ENCODE measurements at regions not wholly inside any gene's neighbourhood (a gene's known extent, or its start where the extent isn't known, plus 50 kb on each side); places are given as distances from the start of the nearest gene placed in this dataset.

- no peak for TF ChIP-seq ZNF565 (CRISPR knock-in tag; conservative IDR thresholded peaks at IDR 0.05; ENCODE audit: low read depth)
- TF ChIP-seq, protein P1, sequence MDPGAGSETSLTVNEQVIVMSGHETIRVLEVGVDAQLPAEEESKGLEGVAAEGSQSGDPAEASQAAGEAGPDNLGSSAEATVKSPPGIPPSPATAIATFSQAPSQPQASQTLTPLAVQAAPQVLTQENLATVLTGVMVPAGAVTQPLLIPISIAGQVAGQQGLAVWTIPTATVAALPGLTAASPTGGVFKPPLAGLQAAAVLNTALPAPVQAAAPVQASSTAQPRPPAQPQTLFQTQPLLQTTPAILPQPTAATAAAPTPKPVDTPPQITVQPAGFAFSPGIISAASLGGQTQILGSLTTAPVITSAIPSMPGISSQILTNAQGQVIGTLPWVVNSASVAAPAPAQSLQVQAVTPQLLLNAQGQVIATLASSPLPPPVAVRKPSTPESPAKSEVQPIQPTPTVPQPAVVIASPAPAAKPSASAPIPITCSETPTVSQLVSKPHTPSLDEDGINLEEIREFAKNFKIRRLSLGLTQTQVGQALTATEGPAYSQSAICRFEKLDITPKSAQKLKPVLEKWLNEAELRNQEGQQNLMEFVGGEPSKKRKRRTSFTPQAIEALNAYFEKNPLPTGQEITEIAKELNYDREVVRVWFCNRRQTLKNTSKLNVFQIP (CRISPR knock-in tag; IDR thresholded peaks at IDR 0.05; ENCODE audit: borderline replicate concordance, low read depth), result no peak
- ATAC-seq, result no peak
Measured at GRCh38 chr2:146027156-146027555, 1507.2 kb upstream of the ZEB2 start.

GRCh38 chr2:146025519-146025918 is 1505.6 kb upstream of the ZEB2 start:
- no peak for TF ChIP-seq CSRNP3 (CRISPR knock-in tag; IDR thresholded peaks at IDR 0.05)
- no peak for TF ChIP-seq PPARA (CRISPR knock-in tag; IDR thresholded peaks at IDR 0.05; ENCODE audit: borderline replicate concordance)
- TF ChIP-seq ARNTL (CRISPR knock-in tag; IDR thresholded peaks at IDR 0.05; ENCODE audit: borderline replicate concordance, low read depth), result no peak
- TF ChIP-seq CSDC2 (CRISPR knock-in tag; IDR thresholded peaks at IDR 0.05), result no peak
- no peak for TF ChIP-seq ZNF8 (CRISPR knock-in tag; IDR thresholded peaks at IDR 0.05)
- no peak for TF ChIP-seq GLIS3 (CRISPR knock-in tag; IDR thresholded peaks at IDR 0.05)
- no peak for TF ChIP-seq TSHZ2 (CRISPR knock-in tag; IDR thresholded peaks at IDR 0.05)
- TF ChIP-seq ZFP30 (CRISPR knock-in tag; IDR thresholded peaks at IDR 0.05), result no peak
- TF ChIP-seq ZFP3 (CRISPR knock-in tag; IDR thresholded peaks at IDR 0.05), result no peak
- no peak for TF ChIP-seq BACH2 (CRISPR knock-in tag; IDR thresholded peaks at IDR 0.05; ENCODE audit: borderline replicate concordance)
- no peak for TF ChIP-seq OSR1 (CRISPR knock-in tag; IDR thresholded peaks at IDR 0.05)
- TF ChIP-seq ISL1 (CRISPR knock-in tag; IDR thresholded peaks at IDR 0.05), result no peak
- no peak for TF ChIP-seq PATZ1 (CRISPR knock-in tag; IDR thresholded peaks at IDR 0.05; ENCODE audit: borderline replicate concordance)
- no peak for TF ChIP-seq ZC3H10 (CRISPR knock-in tag; IDR thresholded peaks at IDR 0.05)
- TF ChIP-seq, protein P1 (CRISPR knock-in tag; IDR thresholded peaks at IDR 0.05; ENCODE audit: borderline replicate concordance, low read depth), result no peak
- no peak for TF ChIP-seq ZNF565 (CRISPR knock-in tag; conservative IDR thresholded peaks at IDR 0.05; ENCODE audit: low read depth)
- no peak for TF ChIP-seq RARB (CRISPR knock-in tag; IDR thresholded peaks at IDR 0.05)
- no peak for TF ChIP-seq TCF4 (CRISPR knock-in tag; IDR thresholded peaks at IDR 0.05; ENCODE audit: borderline replicate concordance)
- TF ChIP-seq ESRRG (CRISPR knock-in tag; IDR thresholded peaks at IDR 0.05), result no peak
- no peak for TF ChIP-seq TOX (CRISPR knock-in tag; IDR thresholded peaks at IDR 0.05; ENCODE audit: borderline replicate concordance)
- ATAC-seq, result no peak

DNA sequence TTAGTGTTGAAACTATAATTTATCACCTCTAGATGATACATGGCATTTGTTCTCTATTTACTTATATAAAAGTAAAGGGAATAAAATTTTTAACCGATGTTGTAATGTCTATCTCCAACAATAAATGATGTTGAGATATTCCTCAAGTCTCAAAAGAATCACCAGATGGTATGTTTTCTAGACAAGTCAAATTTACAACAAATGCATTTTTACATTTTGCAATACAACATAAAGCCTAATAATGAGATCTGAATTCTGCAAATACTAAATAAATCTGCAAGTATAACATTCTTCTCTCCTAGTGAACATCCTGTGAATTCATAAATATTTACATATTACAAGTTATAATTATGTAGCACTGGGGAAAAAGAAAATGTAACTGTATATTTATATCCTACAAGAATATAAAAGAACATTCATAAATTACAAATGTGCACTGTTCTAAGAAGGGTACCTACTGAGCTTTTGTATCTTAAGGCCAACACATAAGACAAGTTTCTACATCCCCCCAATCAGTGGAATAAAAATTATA is 1504.4 kb upstream of the ZEB2 start:
- TF ChIP-seq ZC3H10 (CRISPR knock-in tag; IDR thresholded peaks at IDR 0.05) (no peak), BACH2 (CRISPR knock-in tag; IDR thresholded peaks at IDR 0.05; ENCODE audit: borderline replicate concordance) (no peak), SNAI2 (CRISPR knock-in tag; IDR thresholded peaks at IDR 0.05) (no peak), ZNF8 (CRISPR knock-in tag; IDR thresholded peaks at IDR 0.05) (no peak), GLIS3 (CRISPR knock-in tag; IDR thresholded peaks at IDR 0.05) (no peak), ISL1 (CRISPR knock-in tag; IDR thresholded peaks at IDR 0.05) (no peak), ARNTL (CRISPR knock-in tag; IDR thresholded peaks at IDR 0.05; ENCODE audit: borderline replicate concordance, low read depth) (no peak), RARB (CRISPR knock-in tag; IDR thresholded peaks at IDR 0.05) (no peak)
- no peak for ATAC-seq
